ENCODE measurements at regions not wholly inside any gene's neighbourhood (a gene's known extent, or its start where the extent isn't known, plus 50 kb on each side); places are given as distances from the start of the nearest gene placed in this dataset.
A peak's percentile ranks its signal among the peaks of the same experiment; 100 is the strongest.

- peak; percentile 69 for DNase-seq
Observed at GRCh38 chr13:53206455-53206854, 177.8 kb downstream of the OLFM4 start.

- DNase-seq: no peak
Observed at GRCh38 chr13:53207556-53207955, 178.9 kb downstream of the OLFM4 start.

- DNase-seq: no peak
Observed at GRCh38 chr13:53214433-53214832, 185.8 kb downstream of the OLFM4 start.

- DNase-seq: no peak
Observed at GRCh38 chr13:53215563-53215962, 186.9 kb downstream of the OLFM4 start.

- DNase-seq: no peak
Observed at GRCh38 chr13:53216773-53217172, 188.2 kb downstream of the OLFM4 start.

- DNase-seq: no peak
Observed at GRCh38 chr13:53217194-53217593, 188.6 kb downstream of the OLFM4 start.

GRCh38 chr13:53220038-53220437 is 191.4 kb downstream of the OLFM4 start:
- DNase-seq: no peak

- DNase-seq: peak; percentile 17
Observed at GRCh38 chr13:53237696-53238095, 209.1 kb downstream of the OLFM4 start.

GRCh38 chr13:53238261-53238660 is 209.6 kb downstream of the OLFM4 start:
- peak; percentile 78 for DNase-seq

GRCh38 chr13:53240401-53241025 is 211.9 kb downstream of the OLFM4 start:
- DNase-seq: no peak

GRCh38 chr13:53241891-53242348 is 213.3 kb downstream of the OLFM4 start:
- peak; percentile 96 for DNase-seq

- no peak for DNase-seq
Observed at GRCh38 chr13:53249236-53249635, 220.6 kb downstream of the OLFM4 start.

- DNase-seq: peak; percentile 93
Observed at GRCh38 chr13:53250272-53250875, 221.8 kb downstream of the OLFM4 start.

- no peak for DNase-seq
Observed at GRCh38 chr13:53250977-53251376, 222.4 kb downstream of the OLFM4 start.

- DNase-seq: no peak
Observed at GRCh38 chr13:53254500-53254899, 225.9 kb downstream of the OLFM4 start.

GRCh38 chr13:53255795-53256194 is 227.2 kb downstream of the OLFM4 start:
- DNase-seq: no peak

GRCh38 chr13:53260594-53260993 is 232.0 kb downstream of the OLFM4 start:
- DNase-seq: no peak

GRCh38 chr13:53264751-53265385 is 236.3 kb downstream of the OLFM4 start:
- DNase-seq: no peak

- no peak for DNase-seq
Observed at GRCh38 chr13:53266757-53267156, 238.1 kb downstream of the OLFM4 start.

GRCh38 chr13:53269634-53270033 is 241.0 kb downstream of the OLFM4 start:
- DNase-seq: no peak

- peak; percentile 22 for DNase-seq
Observed at GRCh38 chr13:53272873-53273272, 244.3 kb downstream of the OLFM4 start.

- DNase-seq: no peak
Observed at GRCh38 chr13:53276265-53276664, 247.7 kb downstream of the OLFM4 start.

GRCh38 chr13:53281677-53282076 is 253.1 kb downstream of the OLFM4 start:
- DNase-seq: no peak

GRCh38 chr13:53285896-53286430 is 257.4 kb downstream of the OLFM4 start:
- no peak for DNase-seq
